ENCODE measurements at regions not wholly inside any gene's neighbourhood (a gene's known extent, or its start where the extent isn't known, plus 50 kb on each side); places are given as distances from the start of the nearest gene placed in this dataset.

GRCh38 chr4:183783991-183784553, 121.0 kb upstream of the STOX2 start:
- Histone ChIP-seq H3K27me3 (ENCODE audit: control insufficient read depth in 1 of 2, insufficient read depth in 2 of 2, low read length in 2 of 2) (no peaks in the 10 kb centered on the region), H3K79me2 (ENCODE audit: insufficient read depth, low read length) (no peaks in the 10 kb centered on the region), H3K4me1 (ENCODE audit: insufficient read depth, low read length) (peaks cover 7% of the 10 kb centered on the region), H4K20me1 (ENCODE audit: insufficient read depth, low read length) (no peaks in the 10 kb centered on the region), H3K9ac (ENCODE audit: insufficient read depth, low read depth, low read length) (no peak overlapping the region), H3K4me2 (ENCODE audit: low read depth, low read length) (no peak overlapping the region), H3K9me3 (ENCODE audit: low read length) (no peaks in the 10 kb centered on the region), H3K36me3 (replicated peaks in 1 of 2; ENCODE audit: control insufficient read depth in 1 of 2, insufficient read depth in 2 of 2, low read length in 2 of 2) (no peaks in the 10 kb centered on the region), H3K4me3 (replicated peaks in 1 of 3; ENCODE audit: insufficient read depth in 1 of 3, low read depth in 2 of 3, low read length in 3 of 3) (no peak overlapping the region), H3K27ac (ENCODE audit: extremely low read length, insufficient read depth, low read length) (no peak overlapping the region), H2AFZ (ENCODE audit: low read length) (no peak overlapping the region)
- no peak for TF ChIP-seq ZNF782 (CRISPR knock-in tag; IDR thresholded peaks at IDR 0.05; ENCODE audit: borderline replicate concordance)
- 0 out of 2 replicates have a peak, but pooled peaks have one; percentile 0 for TF ChIP-seq CEBPB (IDR thresholded peaks at IDR 0.05; ENCODE audit: borderline replicate concordance, low read depth, low read length)
- 10% methylated on average over 5 of the region's 6 CpGs for WGBS (ENCODE audit: low lambda C conversion rate)
- ATAC-seq (no peak), DNase-seq (ENCODE audit: low spot score) (no peak), FAIRE-seq (no peak)
- in situ Hi-C loops (cut with HindIII; ENCODE audit: extremely low pct_ligation_motif_present, low pct_unique_long_range_greater_than_20kb) (no loop called here), intact Hi-C loops (cut with micrococcal nuclease; ENCODE audit: unreplicated experiment) (no loop called here)
- ChIA-PET CTCF (ENCODE audit: low intra/inter-chr PET ratio, low total read pairs) (no interaction called here), POLR2A (no interaction called here)
- BruUV-seq (replicated peaks) = no TSS peak

- Histone ChIP-seq H3K36me3 (replicated peaks in 1 of 2; ENCODE audit: control insufficient read depth in 1 of 2, insufficient read depth in 2 of 2, low read length in 2 of 2) (no peaks in the 10 kb centered on the region), H3K27me3 (ENCODE audit: control insufficient read depth in 1 of 2, insufficient read depth in 2 of 2, low read length in 2 of 2) (peaks cover 0 to 3% of the 10 kb centered on the region in 2 experiments; a peak in 2 of 5 replicates), H2AFZ (ENCODE audit: low read length) (no peak overlapping the region), H3K27ac (ENCODE audit: extremely low read length, insufficient read depth, low read length) (no peak overlapping the region), H3K4me3 (replicated peaks in 1 of 3; ENCODE audit: insufficient read depth in 1 of 3, low read depth in 2 of 3, low read length in 3 of 3) (no peak overlapping the region), H3K4me2 (ENCODE audit: low read depth, low read length) (no peak overlapping the region), H3K79me2 (ENCODE audit: insufficient read depth, low read length) (no peaks in the 10 kb centered on the region), H3K9ac (ENCODE audit: insufficient read depth, low read depth, low read length) (no peak overlapping the region), H4K20me1 (ENCODE audit: insufficient read depth, low read length) (no peaks in the 10 kb centered on the region), H3K9me3 (ENCODE audit: low read length) (peaks cover 9% of the 10 kb centered on the region; the same call in 1 of the 2 replicates), H3K4me1 (ENCODE audit: insufficient read depth, low read length) (peaks cover 7% of the 10 kb centered on the region)
- 11% methylated on average over 2 of the region's 3 CpGs for whole genome bisulfite sequencing (ENCODE audit: low lambda C conversion rate)
- FAIRE-seq (no peak), ATAC-seq (no peak), DNase-seq (ENCODE audit: low spot score) (no peak)
- BruUV-seq (replicated peaks) = no TSS peak
- intact Hi-C loops (cut with micrococcal nuclease; ENCODE audit: unreplicated experiment) (no loop called here), in situ Hi-C loops (cut with HindIII; ENCODE audit: extremely low pct_ligation_motif_present, low pct_unique_long_range_greater_than_20kb) (no loop called here)
- peak; percentile 66; the same call in 1 of the 2 replicates for TF ChIP-seq ZNF564 (CRISPR knock-in tag; IDR thresholded peaks at IDR 0.05)
- no peak for TF ChIP-seq ZNF432 (CRISPR knock-in tag; IDR thresholded peaks at IDR 0.05; ENCODE audit: borderline replicate concordance)
- ChIA-PET CTCF (ENCODE audit: low intra/inter-chr PET ratio, low total read pairs) (no interaction called here), POLR2A (no interaction called here)
Measured at GRCh38 chr4:183788308-183788905, 116.7 kb upstream of the STOX2 start.

All from HepG2 (cell line).